Ureter (tissue), 1 donor: ENCODE measurements at regions not wholly inside any gene's neighbourhood (a gene's known extent, or its start where the extent isn't known, plus 50 kb on each side); places are given as distances from the start of the nearest gene placed in this dataset.
"Not testable (repeated sequence)": the region's sequence is repeated elsewhere in the genome, so short reads cannot be mapped to it uniquely, and the experiment has no call there.

Experiments used
- DNase-seq: peaks from one replicate; pipeline ENCODE4 v3.0.0-alpha.2; 2020; ENCODE audit warnings: low spot score
- donor health status: DM: yes; HTN: yes; CAD: no.

DNA sequence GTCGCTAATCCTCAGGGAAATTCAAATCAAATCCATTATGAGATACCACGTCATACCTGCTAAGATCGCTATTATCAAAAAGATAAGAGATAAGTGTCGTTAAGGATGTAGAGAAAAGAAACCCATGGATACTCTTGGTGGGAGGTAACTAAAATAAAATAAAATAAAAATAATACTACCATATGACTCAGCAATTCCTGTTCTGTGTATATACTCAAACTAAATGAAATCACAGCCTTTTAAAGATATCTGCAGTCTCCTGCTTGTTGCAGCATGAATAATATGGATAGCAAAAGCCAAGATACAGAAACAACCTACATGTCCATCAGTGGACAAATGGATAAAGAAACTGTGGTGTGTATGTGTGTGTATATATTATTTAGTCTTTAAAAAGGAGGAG is 105.8 kb upstream of the IL15 start:
- no peak for DNase-seq

DNA sequence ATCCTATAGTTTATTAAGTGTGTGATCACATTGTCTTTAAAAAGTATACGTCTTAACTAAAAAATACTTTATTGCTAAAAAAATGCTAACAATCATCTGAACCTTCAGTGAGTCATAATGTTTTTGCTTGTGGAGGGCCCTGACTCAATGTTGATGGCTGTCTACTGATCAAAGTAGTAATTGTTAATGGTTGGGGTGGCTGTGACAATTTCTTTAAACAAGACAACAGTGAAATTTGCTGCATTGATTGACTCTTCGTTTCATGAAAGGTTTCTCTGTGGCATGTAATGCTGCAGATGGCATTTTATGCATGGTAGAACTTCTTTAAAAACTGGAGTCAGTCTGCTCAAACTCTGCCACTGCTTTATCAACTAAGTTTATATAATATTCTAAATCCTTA is 101.4 kb upstream of the IL15 start:
- no peak for DNase-seq

DNA sequence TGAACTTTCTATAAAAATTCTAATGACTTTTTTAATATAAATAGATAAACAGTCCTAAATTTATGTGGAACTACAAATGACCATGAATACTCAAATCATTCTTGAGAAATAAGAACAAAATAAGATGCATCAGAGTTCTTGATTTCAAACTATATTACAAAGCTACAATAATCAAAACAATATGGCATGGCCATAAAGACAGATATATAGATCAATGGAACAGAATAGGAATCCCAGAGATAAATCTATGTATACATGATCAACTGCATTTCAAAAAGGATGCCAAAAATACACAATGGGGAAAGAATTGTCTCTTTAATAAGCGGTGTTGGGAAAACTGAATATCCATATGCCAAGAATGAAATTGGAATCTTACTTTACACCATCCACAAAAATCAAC is 98.4 kb upstream of the IL15 start:
- no peak for DNase-seq

DNA sequence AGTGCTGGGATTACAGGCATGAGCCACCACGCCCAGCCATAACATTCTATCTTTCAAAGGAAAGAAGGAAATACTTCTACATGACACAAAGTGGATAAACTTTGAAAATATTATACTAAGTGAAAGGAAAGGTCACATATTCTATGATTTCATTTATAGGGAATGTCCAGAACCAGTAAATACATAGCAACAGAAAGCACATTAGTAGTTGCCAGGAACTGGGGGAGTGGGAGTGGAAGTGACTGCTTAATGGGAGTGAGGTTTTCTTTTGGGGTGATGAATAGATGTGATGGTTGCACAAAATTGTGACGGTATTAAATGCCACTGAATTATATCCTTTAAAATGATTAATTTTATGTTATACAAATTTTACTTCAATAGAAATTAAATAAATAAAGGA is 95.7 kb upstream of the IL15 start:
- no peak for DNase-seq

DNA sequence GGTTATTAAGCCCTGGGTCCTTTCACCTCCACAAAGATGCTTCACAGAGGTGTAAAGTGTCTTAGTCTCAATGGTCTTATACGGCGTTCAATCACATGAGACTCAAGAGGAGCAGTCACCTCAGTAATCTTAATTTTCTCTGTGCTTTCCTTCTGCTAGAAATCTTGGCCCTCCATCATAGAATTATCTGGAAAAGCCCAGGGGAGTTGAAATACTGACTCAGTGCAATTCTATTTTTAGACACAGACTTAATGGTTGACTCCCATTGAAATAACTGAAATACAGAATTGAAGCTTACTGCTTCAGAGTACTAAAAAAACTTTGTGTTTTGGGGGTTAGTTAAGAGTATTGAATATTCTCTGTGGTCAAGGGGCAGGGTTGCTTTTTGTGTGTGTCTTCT is 94.5 kb upstream of the IL15 start:
- no peak for DNase-seq

DNA sequence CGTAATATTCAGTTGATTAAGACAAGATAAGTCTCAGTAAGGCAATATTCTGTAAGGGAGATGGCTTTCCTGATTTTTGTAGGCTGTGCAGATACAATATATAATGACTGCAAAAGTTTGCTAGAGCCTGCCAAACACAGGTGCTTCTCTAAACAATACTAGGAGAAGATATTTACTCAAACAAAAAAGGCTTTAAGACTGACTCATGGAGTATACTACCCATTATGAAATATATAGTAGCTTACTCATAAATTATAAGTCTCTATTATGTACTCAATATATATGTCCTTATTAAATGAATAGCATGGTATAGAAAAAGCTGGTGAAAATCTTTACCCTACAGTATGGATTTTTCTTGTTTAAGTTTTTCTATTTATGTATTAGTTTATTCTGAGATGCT is 93.2 kb upstream of the IL15 start:
- no peak for DNase-seq

DNA sequence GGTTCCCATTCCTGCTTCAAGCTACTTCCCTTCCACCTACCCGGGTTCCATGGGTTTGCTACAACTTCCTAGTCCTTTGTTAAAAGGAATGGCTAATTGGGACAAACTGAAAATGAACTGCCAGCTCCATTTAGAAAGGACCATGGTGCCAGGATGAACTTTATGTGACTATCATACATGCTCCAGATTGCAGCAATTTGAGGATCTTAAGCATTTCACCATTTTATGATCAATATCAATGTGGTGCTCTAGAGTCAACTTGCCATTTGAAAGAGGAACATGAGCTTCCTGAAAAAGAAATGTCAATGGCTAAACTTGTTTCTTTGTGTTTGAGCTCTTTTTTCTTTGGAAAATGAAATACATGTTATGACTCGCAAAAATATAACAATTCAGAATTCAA is 92.7 kb upstream of the IL15 start:
- no peak for DNase-seq

DNA sequence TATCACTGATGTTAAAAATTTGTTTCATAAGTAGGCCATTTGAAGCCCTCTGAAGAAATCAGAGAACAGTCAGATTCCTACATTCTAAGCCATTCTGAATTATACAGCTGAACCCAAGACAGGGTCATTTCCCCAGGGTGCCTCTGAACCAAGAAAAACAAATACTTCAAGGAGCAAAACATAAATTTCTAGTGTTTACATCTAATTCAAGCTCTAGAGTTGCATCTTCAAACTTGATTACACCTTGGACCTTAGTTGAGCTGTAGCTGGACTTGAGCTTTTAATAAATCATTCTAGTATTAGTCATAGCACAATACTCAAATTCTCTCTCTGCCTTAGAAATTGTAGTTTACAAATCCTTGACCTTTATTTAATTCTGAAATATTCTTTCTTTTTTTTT is 87.6 kb upstream of the IL15 start:
- DNase-seq: no peak

DNA sequence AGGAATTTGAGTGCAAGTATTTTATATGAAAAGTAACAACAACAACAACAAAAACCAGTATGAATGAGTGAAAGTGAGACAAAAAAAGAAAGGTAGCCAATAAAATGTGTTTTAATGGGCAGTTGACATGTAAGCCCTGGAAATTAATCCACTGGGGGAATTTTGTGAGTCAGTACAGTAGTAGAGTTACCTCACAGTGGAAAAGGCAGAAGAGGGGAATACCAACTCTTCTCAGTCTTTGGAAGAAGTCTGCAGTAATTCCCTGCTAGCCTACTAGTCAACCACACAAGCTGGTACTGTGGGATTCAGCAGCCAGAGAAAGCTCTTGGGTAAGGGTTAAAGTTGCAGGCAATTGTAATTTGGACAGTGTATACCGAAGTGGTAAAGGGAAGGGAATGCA is 76.3 kb upstream of the IL15 start:
- no peak for DNase-seq

DNA sequence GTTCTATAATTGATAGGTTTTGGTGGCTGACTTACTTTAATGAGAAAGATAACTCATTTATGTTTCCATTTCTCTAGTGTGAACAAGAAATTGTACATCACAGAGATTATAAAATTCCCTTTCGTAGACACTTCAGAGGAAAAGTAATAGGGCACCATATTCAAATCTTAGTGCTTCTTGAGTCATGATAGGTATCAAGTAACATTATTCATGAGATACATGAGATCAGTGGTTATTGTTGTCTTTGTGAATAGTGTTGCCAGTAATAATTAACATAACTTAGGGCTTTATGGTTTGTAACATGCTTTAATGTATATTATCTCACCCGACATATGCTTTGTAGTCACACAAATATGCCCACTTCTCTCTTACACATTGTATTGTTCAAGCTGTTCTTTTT is 73.7 kb upstream of the IL15 start:
- DNase-seq: no peak

DNA sequence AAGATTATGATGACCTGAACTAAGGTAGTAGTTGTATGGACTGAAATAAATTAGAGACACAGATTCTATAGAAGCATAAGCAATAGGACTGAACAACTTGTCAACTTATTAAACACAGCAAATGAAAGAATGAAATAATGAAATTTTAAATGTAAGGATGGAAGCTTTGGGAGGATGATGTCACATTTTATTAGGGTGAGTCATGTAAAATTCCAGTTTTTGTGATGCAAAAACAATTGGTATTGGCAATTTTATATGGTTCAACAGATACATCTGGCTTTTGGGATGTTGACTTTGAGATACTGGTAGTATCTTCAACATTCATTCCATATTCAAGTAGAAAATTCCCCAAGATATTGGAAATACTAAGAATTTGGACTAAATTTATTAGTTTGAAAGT is 72.7 kb upstream of the IL15 start:
- no peak for DNase-seq

DNA sequence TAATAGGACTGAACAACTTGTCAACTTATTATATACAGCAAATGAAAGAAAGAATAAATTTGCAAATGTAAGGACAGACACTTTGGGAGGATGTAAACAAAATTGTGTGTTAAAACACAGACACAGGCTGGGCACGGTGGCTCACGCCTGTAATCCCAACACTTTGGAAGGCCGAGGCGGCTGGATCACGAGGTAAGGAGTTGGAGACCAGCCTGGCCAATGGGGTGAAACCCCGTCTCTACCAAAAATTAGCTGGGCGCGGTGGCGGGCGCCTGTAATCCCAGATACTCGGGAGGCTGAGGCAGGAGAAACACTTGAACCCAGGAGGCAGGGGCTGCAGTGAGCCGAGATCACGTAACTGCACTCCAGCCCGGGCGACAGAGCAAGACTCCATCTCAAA is 71.4 kb upstream of the IL15 start:
- not testable (repeated sequence) for DNase-seq

DNA sequence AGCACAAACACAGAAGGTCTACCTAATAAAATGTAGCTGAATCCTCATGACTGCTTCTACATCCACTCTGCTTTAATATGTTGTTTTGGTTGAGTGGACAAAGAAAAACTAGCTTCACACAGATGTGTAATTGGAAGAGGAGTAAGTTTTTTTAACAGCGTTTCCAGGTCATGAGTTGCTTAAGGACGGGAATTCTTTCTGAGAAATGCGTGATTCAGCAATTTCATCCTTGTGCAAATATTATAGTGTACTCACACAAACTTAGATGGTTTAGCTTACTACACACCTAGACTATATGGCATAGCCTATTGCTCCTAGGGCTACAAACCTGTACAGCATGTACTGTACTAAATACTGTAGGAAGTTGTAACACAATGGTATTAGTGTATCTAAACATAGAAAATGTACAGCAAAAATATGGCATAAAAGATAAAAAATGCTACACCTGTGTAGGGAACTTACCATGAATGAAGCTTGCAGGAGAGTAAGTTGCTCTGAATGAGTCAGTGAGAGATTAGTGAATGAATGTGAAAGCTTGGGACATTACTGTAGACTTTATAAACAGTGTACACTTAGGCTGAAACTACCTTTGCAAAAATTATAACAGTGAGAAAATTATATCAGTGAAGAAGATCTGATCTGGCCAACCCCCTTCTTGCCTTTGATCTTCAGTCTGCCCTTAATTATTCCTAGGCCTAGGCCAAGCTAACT is 70.8 kb upstream of the IL15 start:
- no peak for DNase-seq

DNA sequence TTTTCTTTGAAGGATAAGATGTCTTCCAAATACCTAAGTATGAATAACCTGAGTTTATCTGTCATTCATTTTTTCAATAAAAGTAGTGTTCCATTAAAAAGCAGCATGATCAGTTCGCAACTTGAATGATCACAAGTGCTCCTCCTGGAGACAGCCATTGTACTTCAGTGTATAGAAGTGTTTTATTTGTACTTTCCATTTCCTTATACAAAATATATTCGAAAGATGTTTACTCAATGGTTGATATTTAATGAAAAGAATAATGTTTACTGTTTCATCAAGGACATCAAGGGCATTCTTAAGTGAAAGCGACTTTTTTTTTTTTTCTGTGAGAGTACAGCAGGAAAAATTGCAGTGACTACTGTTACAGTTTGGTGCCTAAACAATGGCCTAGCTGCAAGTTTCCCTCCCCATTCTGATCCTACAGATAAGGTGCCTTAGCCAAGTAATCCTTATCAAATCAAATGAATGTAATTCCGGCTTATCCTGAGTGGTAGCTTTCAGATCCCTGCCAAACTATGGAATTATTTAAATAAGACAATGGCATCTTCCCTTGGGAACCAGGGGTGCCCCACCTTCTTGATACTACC is 69.0 kb upstream of the IL15 start:
- no peak for DNase-seq

DNA sequence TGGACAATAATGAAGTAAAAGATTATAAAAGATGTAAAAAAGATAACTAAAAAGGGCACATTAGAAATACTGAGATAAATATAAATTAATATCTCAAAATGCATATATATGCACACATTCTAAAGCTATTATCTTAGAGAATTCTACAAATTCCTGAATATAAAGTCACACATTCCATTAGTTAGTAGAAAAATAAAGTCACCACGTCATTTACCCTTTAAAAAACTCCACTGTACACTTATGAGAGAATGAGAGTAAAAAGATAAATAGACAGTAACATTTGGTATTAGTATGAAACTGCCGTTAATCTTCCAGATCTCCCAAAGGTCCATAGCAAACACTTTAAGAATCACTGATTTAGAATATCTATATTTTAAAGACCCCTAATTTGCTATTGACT is 67.2 kb upstream of the IL15 start:
- no peak for DNase-seq

DNA sequence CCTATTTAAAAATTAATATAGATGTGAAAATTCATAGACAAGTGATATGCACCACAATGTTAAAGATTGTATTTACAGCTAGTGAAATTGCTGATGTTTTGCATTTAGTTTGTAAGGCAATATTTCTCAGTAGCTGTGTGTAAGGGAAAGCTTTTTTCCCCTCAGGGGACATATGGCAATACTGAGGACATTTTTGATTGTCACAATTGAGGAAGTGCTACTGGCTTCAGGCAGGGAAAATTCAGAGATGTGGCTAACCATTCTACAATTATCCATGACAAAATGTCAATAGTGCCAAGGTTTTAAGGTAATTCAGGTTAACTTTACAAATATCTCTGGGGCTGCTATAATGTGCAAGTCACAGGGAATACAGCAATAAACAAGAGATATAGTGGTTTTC is 66.1 kb upstream of the IL15 start:
- no peak for DNase-seq

DNA sequence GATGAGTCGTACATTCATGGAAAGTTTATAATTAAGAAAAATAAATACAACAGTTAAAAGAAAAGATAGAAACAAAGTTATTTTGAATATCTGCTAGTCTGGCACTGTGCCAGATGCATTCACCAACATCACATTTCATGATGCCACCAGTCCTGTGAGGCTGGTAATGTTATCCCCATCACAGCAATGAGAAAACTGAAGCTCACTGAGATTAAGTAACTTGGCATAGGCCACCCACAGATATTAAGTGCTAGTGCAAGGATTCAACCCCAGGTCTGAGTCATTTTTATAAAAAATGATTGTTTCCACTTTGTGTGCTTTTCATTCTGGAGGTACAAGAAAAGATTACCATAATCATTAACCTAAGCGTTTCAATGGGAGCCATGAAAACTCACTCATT is 65.0 kb upstream of the IL15 start:
- DNase-seq: no peak

DNA sequence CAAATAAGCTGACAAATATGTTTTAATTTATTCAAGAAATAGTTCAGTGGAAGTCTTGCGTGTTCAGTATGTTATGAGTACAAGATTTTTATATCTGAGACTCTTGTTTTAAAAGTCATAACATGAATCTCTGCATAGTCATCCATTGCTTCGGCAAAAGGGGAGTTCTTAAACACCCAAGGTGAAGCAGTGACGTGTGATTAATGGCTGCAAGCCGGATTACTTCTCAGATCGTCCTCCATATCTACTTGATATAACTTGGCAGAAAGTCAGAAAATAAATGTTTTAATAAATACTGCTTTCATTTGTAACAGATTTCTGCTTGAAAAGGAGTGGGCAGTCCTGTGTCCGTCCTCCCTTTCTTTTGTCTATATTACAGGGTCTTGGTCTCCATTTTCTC is 64.6 kb upstream of the IL15 start:
- DNase-seq: no peak

DNA sequence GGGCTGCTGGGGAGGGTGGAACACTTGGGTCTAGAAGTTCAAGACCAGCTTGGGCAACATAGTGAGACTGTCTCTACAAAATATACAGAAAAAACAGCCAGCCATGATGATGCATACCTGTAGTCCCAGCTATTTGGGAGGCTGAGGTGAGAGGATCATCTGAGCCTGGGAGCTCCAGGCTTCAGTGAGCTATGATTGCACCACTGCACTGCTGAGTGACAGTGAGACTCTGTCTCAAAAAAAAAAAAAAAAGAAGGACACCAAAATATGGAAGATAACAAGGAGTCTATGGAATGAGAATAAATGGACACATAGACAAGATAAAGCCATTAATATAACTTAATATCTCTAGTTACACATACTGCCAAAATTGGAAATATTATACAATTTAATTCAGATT is 62.7 kb upstream of the IL15 start:
- DNase-seq: no peak

DNA sequence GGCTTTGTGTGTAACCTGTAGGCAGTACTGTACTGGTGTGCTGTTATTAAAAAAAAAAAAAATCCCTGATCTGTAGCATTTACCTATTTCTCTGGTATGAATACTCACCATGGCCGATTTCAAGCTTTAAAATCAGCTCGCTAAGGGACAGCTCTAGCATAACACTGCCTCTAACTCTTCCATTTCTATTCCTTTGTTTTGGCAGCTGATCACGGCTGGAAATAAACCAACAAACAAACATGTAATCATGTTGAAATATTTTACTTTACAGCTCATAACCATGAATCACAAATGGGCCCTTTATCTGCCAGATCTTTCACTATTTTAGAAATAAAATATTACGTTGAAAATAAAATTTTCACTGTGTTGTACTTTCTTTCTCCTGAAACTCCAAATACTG is 60.5 kb upstream of the IL15 start:
- no peak for DNase-seq

DNA sequence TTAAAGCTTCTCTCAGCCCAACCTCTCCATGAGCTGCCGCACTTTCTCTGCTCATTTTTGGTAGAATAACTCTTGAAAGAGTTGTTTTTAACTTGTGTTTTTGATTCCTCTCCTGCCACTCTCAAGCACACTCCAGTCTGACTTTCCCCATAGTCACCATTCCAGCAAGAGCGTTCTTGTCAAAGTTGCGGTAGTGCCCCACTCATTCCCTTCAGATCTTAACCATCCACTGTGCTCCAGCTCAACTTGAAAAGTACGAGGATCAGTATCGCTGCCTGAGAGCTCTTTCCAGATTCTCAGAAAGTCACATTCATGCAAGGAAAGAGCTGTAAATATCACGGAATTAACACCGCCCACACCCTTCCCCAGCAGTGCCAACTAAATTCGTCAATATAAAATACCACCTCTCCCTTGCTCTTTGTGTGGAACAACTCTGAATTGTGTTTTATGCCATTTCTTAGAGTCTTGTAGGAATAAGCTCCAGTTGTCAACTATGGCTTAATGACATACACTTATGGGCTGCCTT is 59.7 kb upstream of the IL15 start:
- no peak for DNase-seq

DNA sequence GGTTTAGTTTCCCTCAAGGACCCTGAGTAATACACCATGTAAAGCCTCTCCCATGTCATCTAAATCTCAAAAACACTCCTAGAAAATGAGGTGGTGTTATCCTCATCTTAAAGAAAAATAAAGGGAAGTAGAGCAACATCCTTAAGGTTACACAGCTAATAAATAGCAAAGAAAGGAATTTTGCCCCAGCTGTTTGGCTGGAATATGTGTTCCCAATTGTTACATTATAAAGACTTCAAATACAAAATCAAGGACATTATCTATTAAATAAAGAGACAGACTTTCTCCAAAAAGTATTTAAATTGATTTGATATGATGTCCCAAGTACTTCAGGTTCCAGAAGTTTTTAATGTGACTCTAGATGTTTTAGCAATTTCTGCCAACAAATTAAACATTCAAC is 57.9 kb upstream of the IL15 start:
- DNase-seq: no peak

DNA sequence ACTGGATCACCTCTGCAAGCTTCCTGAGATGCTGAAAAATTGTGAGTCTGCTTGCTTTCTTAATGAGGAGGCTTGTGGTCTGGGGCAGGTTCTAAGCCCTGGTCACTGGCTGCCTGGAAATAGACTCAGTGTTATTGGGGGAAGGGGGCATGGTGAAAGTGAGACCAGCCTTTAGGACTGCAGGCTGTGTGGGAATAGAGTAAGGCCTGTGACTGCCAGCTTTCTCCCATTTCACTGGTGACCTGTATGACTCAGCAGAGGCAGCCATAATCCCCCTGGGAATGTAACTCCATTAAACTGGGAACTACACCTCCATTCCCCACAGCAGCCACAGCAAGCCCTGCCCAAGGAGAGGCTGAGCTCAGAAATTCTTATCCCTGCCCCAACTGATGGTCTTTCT is 55.9 kb upstream of the IL15 start:
- DNase-seq: no peak
